H9 (cell line): ENCODE measurements at regions not wholly inside any gene's neighbourhood (a gene's known extent, or its start where the extent isn't known, plus 50 kb on each side); places are given as distances from the start of the nearest gene placed in this dataset.

Source experiments
- DNase-seq: peaks from one replicate; pipeline ENCODE4 v3.0.0-alpha.2; 2017
- H2AFZ ChIP-seq: one replicate; pipeline ENCODE4 v1.6.1; 2013; ENCODE audit warnings: mild to moderate bottlenecking, low read length, control low read depth, moderate library complexity
- H2AK5ac ChIP-seq: 2 replicates; pipeline ENCODE4 v1.6.1; 2013; ENCODE audit warnings: low read length, control low read depth, mixed read lengths; ENCODE audit not compliant: insufficient read length
- H2BK120ac ChIP-seq: one replicate; pipeline ENCODE4 v1.6.1; 2013; ENCODE audit warnings: low read depth, mild to moderate bottlenecking, low read length, control low read depth, inconsistent platforms; ENCODE audit not compliant: poor library complexity, severe bottlenecking
- H2BK12ac ChIP-seq: 2 replicates; pipeline ENCODE4 v1.6.1; 2013; ENCODE audit warnings: low read length, control low read depth, mixed read lengths, low read depth; ENCODE audit not compliant: insufficient read length
- H2BK15ac ChIP-seq: 2 replicates; pipeline ENCODE4 v1.6.1; 2013; ENCODE audit warnings: low read depth, low read length, control low read depth
- H2BK20ac ChIP-seq: one replicate; pipeline ENCODE4 v1.6.1; 2013; ENCODE audit warnings: low read depth, mild to moderate bottlenecking, low read length, control low read depth, inconsistent platforms; ENCODE audit not compliant: poor library complexity, severe bottlenecking
- H2BK5ac ChIP-seq: 2 replicates; pipeline ENCODE4 v1.6.1; 2013; ENCODE audit warnings: low read length, control low read depth, mixed read lengths; ENCODE audit not compliant: insufficient read length
- H3K14ac ChIP-seq: 2 replicates; pipeline ENCODE4 v1.6.1; 2013; ENCODE audit warnings: low read length, control low read depth; ENCODE audit not compliant: insufficient read depth
- H3K18ac ChIP-seq: 2 replicates; pipeline ENCODE4 v1.6.1; 2013; ENCODE audit warnings: low read depth, mild to moderate bottlenecking, mixed read lengths, low read length, control low read depth; ENCODE audit not compliant: insufficient read length
- H3K23ac ChIP-seq: 2 replicates; pipeline ENCODE4 v1.6.1; 2013; ENCODE audit warnings: low read length, control low read depth, mixed read lengths, low read depth; ENCODE audit not compliant: insufficient read length
- H3K23me2 ChIP-seq: 2 replicates; pipeline ENCODE4 v1.6.1; 2013; ENCODE audit warnings: low read depth, mild to moderate bottlenecking, mixed read lengths, low read length, control low read depth; ENCODE audit not compliant: insufficient read length, poor library complexity, severe bottlenecking
- H3K27ac ChIP-seq: 2 replicates; pipeline ENCODE4 v1.5.1; 2013; ENCODE audit warnings: low read length, control low read depth, mixed read lengths, low read depth; ENCODE audit not compliant: insufficient read length
- H3K27me3 ChIP-seq: 2 replicates; pipeline ENCODE4 v1.6.1; 2013; ENCODE audit warnings: low read length, control low read depth, inconsistent platforms; ENCODE audit not compliant: insufficient read depth
- H3K4ac ChIP-seq: 2 replicates; pipeline ENCODE4 v1.6.1; 2013; ENCODE audit warnings: low read depth, mild to moderate bottlenecking, control low read depth, inconsistent platforms, low read length, moderate library complexity
- H3K4me1 ChIP-seq: 2 replicates; pipeline ENCODE4 v1.6.1; 2013; ENCODE audit warnings: low read length, control low read depth, inconsistent platforms; ENCODE audit not compliant: insufficient read depth
- H3K4me2 ChIP-seq: 2 replicates; pipeline ENCODE4 v1.6.1; 2013; ENCODE audit warnings: low read length, control low read depth, mixed read lengths; ENCODE audit not compliant: insufficient read length, insufficient read depth
- H3K56ac ChIP-seq: 2 replicates; pipeline ENCODE4 v1.6.1; 2013; ENCODE audit warnings: low read depth, mild to moderate bottlenecking, mixed read lengths, low read length, control low read depth; ENCODE audit not compliant: insufficient read length
- H3K79me1 ChIP-seq: 2 replicates; pipeline ENCODE4 v1.6.1; 2013; ENCODE audit warnings: low read depth, mild to moderate bottlenecking, moderate library complexity, low read length, control low read depth, inconsistent platforms; ENCODE audit not compliant: insufficient read depth, poor library complexity, severe bottlenecking
- H3K79me2 ChIP-seq: 2 replicates; pipeline ENCODE4 v1.6.1; 2013; ENCODE audit warnings: low read length, control low read depth, inconsistent platforms; ENCODE audit not compliant: insufficient read depth
- H3K9ac ChIP-seq: 2 replicates; pipeline ENCODE4 v1.6.1; 2013; ENCODE audit warnings: low read length, control low read depth, mixed read lengths; ENCODE audit not compliant: insufficient read length; ENCODE audit errors: extremely low read depth
- H3K9me3 ChIP-seq: one replicate; pipeline ENCODE4 v1.6.1; 2013; ENCODE audit warnings: low read depth, low read length, inconsistent platforms; ENCODE audit not compliant: control insufficient read depth
- H3T11ph ChIP-seq: one replicate; pipeline ENCODE4 v1.6.1; 2013; ENCODE audit warnings: mild to moderate bottlenecking, low read length, control low read depth, inconsistent platforms
- H4K20me1 ChIP-seq: one replicate; pipeline ENCODE4 v1.6.1; 2013; ENCODE audit not compliant: control insufficient read depth, insufficient read length, insufficient read depth
- H4K5ac ChIP-seq: 2 replicates; pipeline ENCODE4 v1.6.1; 2013; ENCODE audit warnings: low read depth, mild to moderate bottlenecking, mixed read lengths, low read length, control low read depth; ENCODE audit not compliant: insufficient read length
- H4K8ac ChIP-seq: replicated peaks from 2 replicates; pipeline ENCODE4 v1.6.1; 2013; ENCODE audit warnings: low read length, control low read depth, mixed read lengths, low read depth; ENCODE audit not compliant: insufficient read length
- H4K91ac ChIP-seq: 2 replicates; pipeline ENCODE4 v1.6.1; 2013; ENCODE audit warnings: low read depth, mild to moderate bottlenecking, moderate library complexity, mixed read lengths, low read length, control low read depth; ENCODE audit not compliant: insufficient read length
- H3K27ac Mint-ChIP-seq, 3 experiments: 2 replicates in 2 of 3; 3 replicates in 1 of 3; pipeline ENCODE4 v1.8.0; 2020 to 2021; ENCODE audit warnings: mixed read lengths in 3 of 3, mild to moderate bottlenecking in 1 of 3, moderate library complexity in 1 of 3
- H3K27me3 Mint-ChIP-seq: 2 replicates; pipeline ENCODE4 v1.8.0; 2021; ENCODE audit warnings: low read depth, mild to moderate bottlenecking, moderate library complexity, mixed read lengths
- H3K36me3 Mint-ChIP-seq, 3 experiments: 2 replicates in 2 of 3; 3 replicates in 1 of 3; pipeline ENCODE4 v1.8.0; 2020 to 2021; ENCODE audit warnings: low read depth in 3 of 3, mixed read lengths in 3 of 3; ENCODE audit not compliant: insufficient read depth in 1 of 3
- H3K4me1 Mint-ChIP-seq, 2 experiments: 2 replicates each; pipeline ENCODE4 v1.8.0; 2020; ENCODE audit warnings: mixed read lengths in 2 of 2
- H3K4me3 Mint-ChIP-seq, 2 experiments: 2 replicates in 1 of 2; 3 replicates in 1 of 2; pipeline ENCODE4 v1.8.0; 2020 to 2021; ENCODE audit warnings: mild to moderate bottlenecking in 2 of 2, mixed read lengths in 2 of 2, moderate library complexity in 1 of 2
- H3K9me3 Mint-ChIP-seq, 2 experiments: 2 replicates in 1 of 2; 3 replicates in 1 of 2; pipeline ENCODE4 v1.8.0; 2020; ENCODE audit warnings: mild to moderate bottlenecking in 2 of 2, mixed read lengths in 2 of 2, moderate library complexity in 1 of 2
- CTCF ChIP-seq: fragments of 200-600 bp; sonication (generic); conservative IDR thresholded peaks from 3 replicates; pipeline ENCODE4 v1.8.0; 2021; ENCODE audit warnings: antibody characterized with exemption, mild to moderate bottlenecking
- WGBS: extraction: QIAGEN DNeasy Blood & Tissue Kit; methylation state at CpG from one replicate; pipeline ENCODE4 v1.1.7; 2013; ENCODE audit warnings: missing lambda C conversion rate, low lambda C conversion rate, mixed read lengths; ENCODE audit not compliant: insufficient read length; ENCODE audit errors: extremely low coverage; 5-methylcytosine and 5-hydroxymethylcytosine counted together

GRCh38 chr5:136484808-136485325 lies 119.5 kb upstream of the TRPC7 start:
- H2AK5ac ChIP-seq = no peak overlapping the region
- H3K4ac ChIP-seq = no peak overlapping the region
- H3K9me3 ChIP-seq = no peaks in the 10 kb centered on the region
- no peaks in the 10 kb centered on the region for H3K23me2 ChIP-seq
- Mint-ChIP-seq H3K27me3 (no peaks in the 10 kb centered on the region), H3K9me3 (no peaks in the 10 kb centered on the region), H3K27ac (no peak overlapping the region), H3K4me3 (no peak overlapping the region), H3K4me1 (peaks cover 0 to 4% of the 10 kb centered on the region in 2 experiments; a peak in 2 of 4 replicates), H3K36me3 (no peaks in the 10 kb centered on the region)
- no peak overlapping the region for H4K8ac ChIP-seq
- no peak overlapping the region for H3K14ac ChIP-seq
- no peak overlapping the region for H4K91ac ChIP-seq
- no peak overlapping the region for H3K4me2 ChIP-seq
- no peak overlapping the region for H2BK20ac ChIP-seq
- no peaks in the 10 kb centered on the region for H3K79me2 ChIP-seq
- no peaks in the 10 kb centered on the region for H3K79me1 ChIP-seq
- no peaks in the 10 kb centered on the region for H4K20me1 ChIP-seq
- no peak overlapping the region for H3T11ph ChIP-seq
- WGBS = no CpG with 5 or more reads among the region's 3 CpGs
- no peaks in the 10 kb centered on the region for H3K27me3 ChIP-seq
- H2BK15ac ChIP-seq = no peak overlapping the region
- no peak overlapping the region for H3K56ac ChIP-seq
- no peak overlapping the region for H3K9ac ChIP-seq
- no peak for TF ChIP-seq CTCF
- no peak overlapping the region for H2AFZ ChIP-seq
- H2BK12ac ChIP-seq = no peak overlapping the region
- no peak overlapping the region for H3K27ac ChIP-seq
- no peaks in the 10 kb centered on the region for H3K4me1 ChIP-seq
- no peak overlapping the region for H3K23ac ChIP-seq
- H3K18ac ChIP-seq = no peak overlapping the region
- no peak overlapping the region for H4K5ac ChIP-seq
- no peak overlapping the region for H2BK5ac ChIP-seq
- no peak for DNase-seq
- no peak overlapping the region for H2BK120ac ChIP-seq
